ENCODE measurements at regions not wholly inside any gene's neighbourhood (a gene's known extent, or its start where the extent isn't known, plus 50 kb on each side); places are given as distances from the start of the nearest gene placed in this dataset.

GRCh38 chr3:24641628-24642027 is 147.0 kb upstream of the THRB start:
- no peaks in the 10 kb centered on the region for H3K36me3 ChIP-seq (ENCODE audit: control insufficient read depth, insufficient read depth, low read length)
- H4K20me1 ChIP-seq (ENCODE audit: insufficient read depth, low read length), result no peaks in the 10 kb centered on the region
- no peak overlapping the region for H3K14ac ChIP-seq (replicated peaks; ENCODE audit: low read depth, low read length)
- ATAC-seq (ENCODE audit: low read depth) (no peak), DNase-seq (no peak)
- H3K18ac ChIP-seq (ENCODE audit: low read depth, low read length), result no peak overlapping the region
- no peak overlapping the region for H3K23ac ChIP-seq (ENCODE audit: low read depth, low read length)
- H4K8ac ChIP-seq (ENCODE audit: low read depth in 2 of 2, low read length in 2 of 2), result no peak overlapping the region
- H2AFZ ChIP-seq (replicated peaks; ENCODE audit: low read length, poor library complexity), result no peak overlapping the region
- CTCF ChIA-PET, result no interaction called here
- no peak overlapping the region for H3K9ac ChIP-seq (ENCODE audit: low read depth, low read length)
- no peaks in the 10 kb centered on the region for H3K9me3 ChIP-seq (ENCODE audit: control insufficient read depth, insufficient read depth, low read length)
- no peak overlapping the region for H3K4ac ChIP-seq (ENCODE audit: low read depth, low read length)
- H3K79me1 ChIP-seq (ENCODE audit: low read depth in 1 of 2, low read length in 2 of 2), result no peaks in the 10 kb centered on the region
- no peak overlapping the region for H2AK5ac ChIP-seq (ENCODE audit: low read depth, low read length)
- dilution Hi-C loops (cut with HindIII; ENCODE audit: low sequenced_read_pairs, unreplicated experiment) (no loop called here), in situ Hi-C loops (cut with MboI; ENCODE audit: low sequenced_read_pairs) (no loop called here), intact Hi-C loops (cut with micrococcal nuclease) (no loop called here)
- no TSS peak for BruUV-seq (replicated peaks)
- no peak overlapping the region for H3K56ac ChIP-seq (ENCODE audit: extremely low read depth, insufficient read depth, low read length)
- no peak overlapping the region for H2BK20ac ChIP-seq (ENCODE audit: low read depth, low read length)
- no peak overlapping the region for H2BK120ac ChIP-seq (ENCODE audit: low read depth, low read length)
- no peak overlapping the region for H3K4me2 ChIP-seq (ENCODE audit: low read depth, low read length)
- H3K9me1 ChIP-seq (ENCODE audit: insufficient read depth, low read length), result no peaks in the 10 kb centered on the region
- H2BK15ac ChIP-seq (ENCODE audit: low read depth, low read length), result no peak overlapping the region
- H3K4me3 ChIP-seq (ENCODE audit: insufficient read depth, low read depth, low read length), result no peak overlapping the region
- H3K4me1 ChIP-seq (ENCODE audit: control insufficient read depth, insufficient read depth, low read length), result no peaks in the 10 kb centered on the region
- POLR2A ChIA-PET (ENCODE audit: unreplicated experiment), result no interaction called here
- TF ChIP-seq BHLHE40 (IDR thresholded peaks at IDR 0.05; ENCODE audit: low read depth, low read length) (no peak), RAD21 (IDR thresholded peaks at IDR 0.05; ENCODE audit: low read length) (no peak), MAZ (IDR thresholded peaks at IDR 0.05; ENCODE audit: borderline replicate concordance, low read depth, low read length) (no peak), SMC3 (IDR thresholded peaks at IDR 0.05; ENCODE audit: low read depth, low read length) (no peak), NFE2L2 (IDR thresholded peaks at IDR 0.05; ENCODE audit: low read depth, low read length) (no peak), USF2 (IDR thresholded peaks at IDR 0.05; ENCODE audit: low read depth, low read length) (no peak)
- H4K91ac ChIP-seq (ENCODE audit: insufficient read depth, low read depth, low read length), result no peak overlapping the region
- no peak overlapping the region for H2AK9ac ChIP-seq (replicated peaks; ENCODE audit: low read depth, low read length, poor library complexity)
- no peak overlapping the region for H3K27ac ChIP-seq (ENCODE audit: insufficient read depth, low read length)
- no CpG with 5 or more reads among the region's 2 CpGs for WGBS, 2 experiments (ENCODE audit: extremely low coverage in 2 of 2, insufficient read length in 1 of 2)
- no peak overlapping the region for H2BK5ac ChIP-seq (ENCODE audit: low read depth, low read length, poor library complexity, severe bottlenecking)
- no peak overlapping the region for H4K5ac ChIP-seq (ENCODE audit: low read depth, low read length)
- no peaks in the 10 kb centered on the region for H3K27me3 ChIP-seq (ENCODE audit: control insufficient read depth, insufficient read depth, low read length)
